ENCODE measurements at regions not wholly inside any gene's neighbourhood (a gene's known extent, or its start where the extent isn't known, plus 50 kb on each side); places are given as distances from the start of the nearest gene placed in this dataset.

- TF ChIP-seq, protein P1, sequence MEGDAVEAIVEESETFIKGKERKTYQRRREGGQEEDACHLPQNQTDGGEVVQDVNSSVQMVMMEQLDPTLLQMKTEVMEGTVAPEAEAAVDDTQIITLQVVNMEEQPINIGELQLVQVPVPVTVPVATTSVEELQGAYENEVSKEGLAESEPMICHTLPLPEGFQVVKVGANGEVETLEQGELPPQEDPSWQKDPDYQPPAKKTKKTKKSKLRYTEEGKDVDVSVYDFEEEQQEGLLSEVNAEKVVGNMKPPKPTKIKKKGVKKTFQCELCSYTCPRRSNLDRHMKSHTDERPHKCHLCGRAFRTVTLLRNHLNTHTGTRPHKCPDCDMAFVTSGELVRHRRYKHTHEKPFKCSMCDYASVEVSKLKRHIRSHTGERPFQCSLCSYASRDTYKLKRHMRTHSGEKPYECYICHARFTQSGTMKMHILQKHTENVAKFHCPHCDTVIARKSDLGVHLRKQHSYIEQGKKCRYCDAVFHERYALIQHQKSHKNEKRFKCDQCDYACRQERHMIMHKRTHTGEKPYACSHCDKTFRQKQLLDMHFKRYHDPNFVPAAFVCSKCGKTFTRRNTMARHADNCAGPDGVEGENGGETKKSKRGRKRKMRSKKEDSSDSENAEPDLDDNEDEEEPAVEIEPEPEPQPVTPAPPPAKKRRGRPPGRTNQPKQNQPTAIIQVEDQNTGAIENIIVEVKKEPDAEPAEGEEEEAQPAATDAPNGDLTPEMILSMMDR (IDR thresholded peaks at IDR 0.05), result no peak
- TF ChIP-seq POLR2A (IDR thresholded peaks at IDR 0.05) (no peak), POLR2AphosphoS5 (IDR thresholded peaks at IDR 0.05) (no peak), EP300 (IDR thresholded peaks at IDR 0.05) (no peak)
These were observed 66.3 kb upstream of the FBXL7 start for GRCh38 chr5:15433709-15434108.

Measured in sigmoid colon (tissue), 4 donors.